Body of pancreas (tissue), 4 donors: ENCODE measurements at regions not wholly inside any gene's neighbourhood (a gene's known extent, or its start where the extent isn't known, plus 50 kb on each side); places are given as distances from the start of the nearest gene placed in this dataset.

Experiments
- CTCF ChIP-seq, 7 experiments: fragments of 450-650 bp in 4 of 7; fragments of 200-600 bp in 3 of 7; sonication (generic) in 3 of 7; IDR thresholded peaks; one replicate each; pipeline ENCODE4 v1.5.1; 2016 to 2019; ENCODE audit warnings: antibody characterized with exemption in 7 of 7
- POLR2A ChIP-seq, 3 donors: fragments of 450-650 bp; IDR thresholded peaks; one replicate each; pipeline ENCODE4 v1.6.1; 2016; ENCODE audit warnings: antibody characterized with exemption in 3 of 3, mild to moderate bottlenecking in 2 of 3

DNA sequence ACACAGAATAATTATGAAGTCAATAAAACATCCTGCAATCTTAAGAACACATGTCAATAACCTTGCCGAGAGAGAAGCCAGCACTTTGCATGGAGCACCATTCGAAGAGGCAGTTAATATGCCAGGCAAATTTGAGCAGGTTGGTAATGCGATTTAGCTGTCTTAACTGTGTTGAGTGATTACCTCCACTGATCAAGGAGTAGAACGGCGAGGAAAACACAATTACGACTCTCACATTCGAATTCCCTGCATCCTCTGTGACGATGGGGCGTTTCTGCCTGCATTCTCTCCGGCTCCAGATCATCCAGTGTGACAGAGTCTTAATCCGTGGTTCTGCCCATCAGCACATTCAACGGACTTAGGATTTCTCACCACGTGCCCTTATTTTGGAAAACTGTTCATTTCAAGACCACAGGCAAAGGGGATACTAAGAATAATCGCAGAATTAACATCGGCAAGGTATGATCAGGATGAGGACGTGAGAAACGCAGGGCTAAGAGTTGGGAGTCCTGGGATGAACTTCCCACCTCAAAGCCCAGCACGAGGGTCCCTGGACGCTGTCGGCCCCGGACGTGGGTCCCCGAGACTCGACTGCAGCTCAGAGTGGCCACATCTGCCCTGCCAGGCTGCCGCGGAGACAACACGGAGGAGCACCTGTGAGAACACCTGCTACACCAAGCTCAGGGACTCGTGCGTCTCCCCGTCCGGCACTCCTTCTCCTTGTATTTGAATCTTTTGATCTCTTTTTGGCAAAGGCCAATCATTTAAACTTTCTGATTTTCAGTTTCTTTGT lies 499.2 kb upstream of the SALL3 start:
- TF ChIP-seq POLR2A (IDR thresholded peaks at IDR 0.05): no peak
- no peak for TF ChIP-seq CTCF (IDR thresholded peaks at IDR 0.05)
